H9 (cell line): ENCODE measurements at regions not wholly inside any gene's neighbourhood (a gene's known extent, or its start where the extent isn't known, plus 50 kb on each side); places are given as distances from the start of the nearest gene placed in this dataset.
"Not testable (repeated sequence)": the region's sequence is repeated elsewhere in the genome, so short reads cannot be mapped to it uniquely, and the experiment has no call there.

Experiments used
- DNase-seq: peaks from one replicate; pipeline ENCODE4 v3.0.0-alpha.2; 2017
- H2AFZ ChIP-seq: one replicate; pipeline ENCODE4 v1.6.1; 2013; ENCODE audit warnings: mild to moderate bottlenecking, low read length, control low read depth, moderate library complexity
- H2AK5ac ChIP-seq: 2 replicates; pipeline ENCODE4 v1.6.1; 2013; ENCODE audit warnings: low read length, control low read depth, mixed read lengths; ENCODE audit not compliant: insufficient read length
- H2BK120ac ChIP-seq: one replicate; pipeline ENCODE4 v1.6.1; 2013; ENCODE audit warnings: low read depth, mild to moderate bottlenecking, low read length, control low read depth, inconsistent platforms; ENCODE audit not compliant: poor library complexity, severe bottlenecking
- H2BK12ac ChIP-seq: 2 replicates; pipeline ENCODE4 v1.6.1; 2013; ENCODE audit warnings: low read length, control low read depth, mixed read lengths, low read depth; ENCODE audit not compliant: insufficient read length
- H2BK15ac ChIP-seq: 2 replicates; pipeline ENCODE4 v1.6.1; 2013; ENCODE audit warnings: low read depth, low read length, control low read depth
- H2BK20ac ChIP-seq: one replicate; pipeline ENCODE4 v1.6.1; 2013; ENCODE audit warnings: low read depth, mild to moderate bottlenecking, low read length, control low read depth, inconsistent platforms; ENCODE audit not compliant: poor library complexity, severe bottlenecking
- H2BK5ac ChIP-seq: 2 replicates; pipeline ENCODE4 v1.6.1; 2013; ENCODE audit warnings: low read length, control low read depth, mixed read lengths; ENCODE audit not compliant: insufficient read length
- H3K14ac ChIP-seq: 2 replicates; pipeline ENCODE4 v1.6.1; 2013; ENCODE audit warnings: low read length, control low read depth; ENCODE audit not compliant: insufficient read depth
- H3K18ac ChIP-seq: 2 replicates; pipeline ENCODE4 v1.6.1; 2013; ENCODE audit warnings: low read depth, mild to moderate bottlenecking, mixed read lengths, low read length, control low read depth; ENCODE audit not compliant: insufficient read length
- H3K23ac ChIP-seq: 2 replicates; pipeline ENCODE4 v1.6.1; 2013; ENCODE audit warnings: low read length, control low read depth, mixed read lengths, low read depth; ENCODE audit not compliant: insufficient read length
- H3K23me2 ChIP-seq: 2 replicates; pipeline ENCODE4 v1.6.1; 2013; ENCODE audit warnings: low read depth, mild to moderate bottlenecking, mixed read lengths, low read length, control low read depth; ENCODE audit not compliant: insufficient read length, poor library complexity, severe bottlenecking
- H3K27ac ChIP-seq: 2 replicates; pipeline ENCODE4 v1.5.1; 2013; ENCODE audit warnings: low read length, control low read depth, mixed read lengths, low read depth; ENCODE audit not compliant: insufficient read length
- H3K27me3 ChIP-seq: 2 replicates; pipeline ENCODE4 v1.6.1; 2013; ENCODE audit warnings: low read length, control low read depth, inconsistent platforms; ENCODE audit not compliant: insufficient read depth
- H3K4ac ChIP-seq: 2 replicates; pipeline ENCODE4 v1.6.1; 2013; ENCODE audit warnings: low read depth, mild to moderate bottlenecking, control low read depth, inconsistent platforms, low read length, moderate library complexity
- H3K4me1 ChIP-seq: 2 replicates; pipeline ENCODE4 v1.6.1; 2013; ENCODE audit warnings: low read length, control low read depth, inconsistent platforms; ENCODE audit not compliant: insufficient read depth
- H3K4me2 ChIP-seq: 2 replicates; pipeline ENCODE4 v1.6.1; 2013; ENCODE audit warnings: low read length, control low read depth, mixed read lengths; ENCODE audit not compliant: insufficient read length, insufficient read depth
- H3K56ac ChIP-seq: 2 replicates; pipeline ENCODE4 v1.6.1; 2013; ENCODE audit warnings: low read depth, mild to moderate bottlenecking, mixed read lengths, low read length, control low read depth; ENCODE audit not compliant: insufficient read length
- H3K79me1 ChIP-seq: 2 replicates; pipeline ENCODE4 v1.6.1; 2013; ENCODE audit warnings: low read depth, mild to moderate bottlenecking, moderate library complexity, low read length, control low read depth, inconsistent platforms; ENCODE audit not compliant: insufficient read depth, poor library complexity, severe bottlenecking
- H3K79me2 ChIP-seq: 2 replicates; pipeline ENCODE4 v1.6.1; 2013; ENCODE audit warnings: low read length, control low read depth, inconsistent platforms; ENCODE audit not compliant: insufficient read depth
- H3K9ac ChIP-seq: 2 replicates; pipeline ENCODE4 v1.6.1; 2013; ENCODE audit warnings: low read length, control low read depth, mixed read lengths; ENCODE audit not compliant: insufficient read length; ENCODE audit errors: extremely low read depth
- H3K9me3 ChIP-seq: one replicate; pipeline ENCODE4 v1.6.1; 2013; ENCODE audit warnings: low read depth, low read length, inconsistent platforms; ENCODE audit not compliant: control insufficient read depth
- H3T11ph ChIP-seq: one replicate; pipeline ENCODE4 v1.6.1; 2013; ENCODE audit warnings: mild to moderate bottlenecking, low read length, control low read depth, inconsistent platforms
- H4K20me1 ChIP-seq: one replicate; pipeline ENCODE4 v1.6.1; 2013; ENCODE audit not compliant: control insufficient read depth, insufficient read length, insufficient read depth
- H4K5ac ChIP-seq: 2 replicates; pipeline ENCODE4 v1.6.1; 2013; ENCODE audit warnings: low read depth, mild to moderate bottlenecking, mixed read lengths, low read length, control low read depth; ENCODE audit not compliant: insufficient read length
- H4K8ac ChIP-seq: replicated peaks from 2 replicates; pipeline ENCODE4 v1.6.1; 2013; ENCODE audit warnings: low read length, control low read depth, mixed read lengths, low read depth; ENCODE audit not compliant: insufficient read length
- H4K91ac ChIP-seq: 2 replicates; pipeline ENCODE4 v1.6.1; 2013; ENCODE audit warnings: low read depth, mild to moderate bottlenecking, moderate library complexity, mixed read lengths, low read length, control low read depth; ENCODE audit not compliant: insufficient read length
- H3K27ac Mint-ChIP-seq, 3 experiments: 2 replicates in 2 of 3; 3 replicates in 1 of 3; pipeline ENCODE4 v1.8.0; 2020 to 2021; ENCODE audit warnings: mixed read lengths in 3 of 3, mild to moderate bottlenecking in 1 of 3, moderate library complexity in 1 of 3
- H3K27me3 Mint-ChIP-seq: 2 replicates; pipeline ENCODE4 v1.8.0; 2021; ENCODE audit warnings: low read depth, mild to moderate bottlenecking, moderate library complexity, mixed read lengths
- H3K36me3 Mint-ChIP-seq, 3 experiments: 2 replicates in 2 of 3; 3 replicates in 1 of 3; pipeline ENCODE4 v1.8.0; 2020 to 2021; ENCODE audit warnings: low read depth in 3 of 3, mixed read lengths in 3 of 3; ENCODE audit not compliant: insufficient read depth in 1 of 3
- H3K4me1 Mint-ChIP-seq, 2 experiments: 2 replicates each; pipeline ENCODE4 v1.8.0; 2020; ENCODE audit warnings: mixed read lengths in 2 of 2
- H3K4me3 Mint-ChIP-seq, 2 experiments: 2 replicates in 1 of 2; 3 replicates in 1 of 2; pipeline ENCODE4 v1.8.0; 2020 to 2021; ENCODE audit warnings: mild to moderate bottlenecking in 2 of 2, mixed read lengths in 2 of 2, moderate library complexity in 1 of 2
- H3K9me3 Mint-ChIP-seq, 2 experiments: 2 replicates in 1 of 2; 3 replicates in 1 of 2; pipeline ENCODE4 v1.8.0; 2020; ENCODE audit warnings: mild to moderate bottlenecking in 2 of 2, mixed read lengths in 2 of 2, moderate library complexity in 1 of 2
- WGBS: extraction: QIAGEN DNeasy Blood & Tissue Kit; methylation state at CpG from one replicate; pipeline ENCODE4 v1.1.7; 2013; ENCODE audit warnings: missing lambda C conversion rate, low lambda C conversion rate, mixed read lengths; ENCODE audit not compliant: insufficient read length; ENCODE audit errors: extremely low coverage; 5-methylcytosine and 5-hydroxymethylcytosine counted together
- TF ChIP-seq, protein P1 (sequence below): fragments of 200-600 bp; sonication (generic); conservative IDR thresholded peaks from 3 replicates; pipeline ENCODE4 v1.8.0; 2021; ENCODE audit warnings: antibody characterized with exemption, mild to moderate bottlenecking

DNA sequence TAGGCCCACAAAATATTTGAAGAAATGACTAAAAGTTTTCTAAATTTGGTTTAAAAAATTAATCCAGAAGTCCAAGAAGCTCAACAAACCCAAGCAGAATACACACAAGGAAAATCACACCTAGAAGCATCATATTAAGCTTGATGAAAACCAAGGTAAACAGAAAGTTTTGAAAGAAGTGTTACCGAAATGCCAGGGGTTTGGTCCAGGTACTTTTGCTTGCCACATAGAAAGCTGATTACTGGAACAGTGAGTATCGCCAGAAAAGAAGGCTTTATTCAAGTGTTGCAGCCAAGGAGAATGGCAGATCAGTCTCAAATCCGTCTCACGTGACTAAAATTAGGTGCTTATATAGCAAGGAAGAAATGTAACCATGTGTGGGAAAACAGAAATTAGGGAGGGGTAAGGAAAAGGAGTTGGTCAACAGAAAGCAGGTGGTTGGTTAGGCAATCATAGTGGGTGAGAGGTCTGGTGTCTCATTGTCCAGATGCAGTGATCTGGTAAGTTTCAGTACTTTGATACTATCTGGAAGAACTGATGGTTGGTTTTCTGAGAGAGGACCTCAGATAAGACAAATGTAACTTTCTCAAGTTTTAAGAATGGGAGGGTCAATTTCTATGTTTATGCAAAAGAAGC lies 96.9 kb upstream of the MYRIP start:
- Mint-ChIP-seq H3K4me1 (no peaks in the 10 kb centered on the region), H3K4me3 (no peak overlapping the region), H3K27ac (no peak overlapping the region), H3K36me3 (no peaks in the 10 kb centered on the region), H3K9me3 (peaks cover 2 to 4% of the 10 kb centered on the region in 2 experiments; a peak in 2 of 5 replicates), H3K27me3 (no peaks in the 10 kb centered on the region; the same call in 1 of the 2 replicates)
- H4K20me1 ChIP-seq: no peaks in the 10 kb centered on the region
- no peak overlapping the region for H3K23ac ChIP-seq
- no peak for DNase-seq
- no peak overlapping the region for H4K8ac ChIP-seq
- no peaks in the 10 kb centered on the region for H3K27me3 ChIP-seq
- H2BK120ac ChIP-seq: no peak overlapping the region
- no peak overlapping the region for H3K14ac ChIP-seq
- H3K9me3 ChIP-seq: no peaks in the 10 kb centered on the region
- H4K91ac ChIP-seq: no peak overlapping the region
- H3K56ac ChIP-seq: no peak overlapping the region
- H3K4ac ChIP-seq: no peak overlapping the region
- no peaks in the 10 kb centered on the region for H3K23me2 ChIP-seq
- H3T11ph ChIP-seq: no peak overlapping the region
- no peak overlapping the region for H2BK5ac ChIP-seq
- TF ChIP-seq, protein P1, sequence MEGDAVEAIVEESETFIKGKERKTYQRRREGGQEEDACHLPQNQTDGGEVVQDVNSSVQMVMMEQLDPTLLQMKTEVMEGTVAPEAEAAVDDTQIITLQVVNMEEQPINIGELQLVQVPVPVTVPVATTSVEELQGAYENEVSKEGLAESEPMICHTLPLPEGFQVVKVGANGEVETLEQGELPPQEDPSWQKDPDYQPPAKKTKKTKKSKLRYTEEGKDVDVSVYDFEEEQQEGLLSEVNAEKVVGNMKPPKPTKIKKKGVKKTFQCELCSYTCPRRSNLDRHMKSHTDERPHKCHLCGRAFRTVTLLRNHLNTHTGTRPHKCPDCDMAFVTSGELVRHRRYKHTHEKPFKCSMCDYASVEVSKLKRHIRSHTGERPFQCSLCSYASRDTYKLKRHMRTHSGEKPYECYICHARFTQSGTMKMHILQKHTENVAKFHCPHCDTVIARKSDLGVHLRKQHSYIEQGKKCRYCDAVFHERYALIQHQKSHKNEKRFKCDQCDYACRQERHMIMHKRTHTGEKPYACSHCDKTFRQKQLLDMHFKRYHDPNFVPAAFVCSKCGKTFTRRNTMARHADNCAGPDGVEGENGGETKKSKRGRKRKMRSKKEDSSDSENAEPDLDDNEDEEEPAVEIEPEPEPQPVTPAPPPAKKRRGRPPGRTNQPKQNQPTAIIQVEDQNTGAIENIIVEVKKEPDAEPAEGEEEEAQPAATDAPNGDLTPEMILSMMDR: no peak
- H3K27ac ChIP-seq: no peak overlapping the region
- no peak overlapping the region for H2BK15ac ChIP-seq
- no peaks in the 10 kb centered on the region for H3K79me1 ChIP-seq
- no CpG with 5 or more reads among the region's 4 CpGs for WGBS
- no peak overlapping the region for H2BK20ac ChIP-seq
- no peak overlapping the region for H3K9ac ChIP-seq
- no peak overlapping the region for H2AK5ac ChIP-seq
- H2AFZ ChIP-seq: no peak overlapping the region
- H3K4me2 ChIP-seq: no peak overlapping the region
- no peaks in the 10 kb centered on the region for H3K79me2 ChIP-seq
- no peaks in the 10 kb centered on the region for H3K4me1 ChIP-seq
- no peak overlapping the region for H3K18ac ChIP-seq
- no peak overlapping the region for H2BK12ac ChIP-seq
- H4K5ac ChIP-seq: no peak overlapping the region

DNA sequence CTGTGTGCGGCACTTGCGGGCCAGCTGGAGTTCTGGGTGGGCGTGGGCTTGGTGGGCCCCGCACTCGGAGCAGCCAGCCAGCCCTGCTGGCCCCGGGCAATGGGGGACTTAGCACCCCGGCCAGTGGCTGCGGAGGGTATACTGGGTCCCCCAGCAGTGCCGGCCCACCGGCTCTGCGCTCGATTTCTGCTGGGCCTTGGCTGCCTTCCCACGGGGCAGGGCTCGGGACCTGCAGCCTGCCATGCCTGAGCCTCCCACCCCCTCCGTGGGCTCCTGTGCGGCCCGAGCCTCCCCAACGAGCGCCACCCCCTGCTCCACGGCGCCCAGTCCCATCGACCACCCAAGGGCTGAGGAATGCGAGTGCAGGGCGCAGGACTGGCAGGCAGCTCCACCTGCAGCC lies 96.1 kb upstream of the MYRIP start:
- not testable (repeated sequence) for H3K9me3 Mint-ChIP-seq, H3K36me3 Mint-ChIP-seq, H3K4me2 ChIP-seq, H3K9me3 ChIP-seq, H2BK12ac ChIP-seq, H3K4me1 Mint-ChIP-seq, H3K9ac ChIP-seq, H3K56ac ChIP-seq, H2BK5ac ChIP-seq, H3K27ac Mint-ChIP-seq, H3T11ph ChIP-seq, H4K5ac ChIP-seq, H3K18ac ChIP-seq, H4K20me1 ChIP-seq, H2BK15ac ChIP-seq, H3K23me2 ChIP-seq, H3K27me3 Mint-ChIP-seq, H3K4me3 Mint-ChIP-seq, H3K27me3 ChIP-seq, H2AFZ ChIP-seq, H2AK5ac ChIP-seq, H2BK120ac ChIP-seq, H4K91ac ChIP-seq, H3K4me1 ChIP-seq, H3K79me2 ChIP-seq, H3K14ac ChIP-seq, H3K23ac ChIP-seq, DNase-seq, H3K4ac ChIP-seq, H2BK20ac ChIP-seq, H4K8ac ChIP-seq, H3K27ac ChIP-seq, H3K79me1 ChIP-seq
- no CpG with 5 or more reads among the region's 24 CpGs for WGBS
